ENCODE measurements at regions not wholly inside any gene's neighbourhood (a gene's known extent, or its start where the extent isn't known, plus 50 kb on each side); places are given as distances from the start of the nearest gene placed in this dataset.

DNA sequence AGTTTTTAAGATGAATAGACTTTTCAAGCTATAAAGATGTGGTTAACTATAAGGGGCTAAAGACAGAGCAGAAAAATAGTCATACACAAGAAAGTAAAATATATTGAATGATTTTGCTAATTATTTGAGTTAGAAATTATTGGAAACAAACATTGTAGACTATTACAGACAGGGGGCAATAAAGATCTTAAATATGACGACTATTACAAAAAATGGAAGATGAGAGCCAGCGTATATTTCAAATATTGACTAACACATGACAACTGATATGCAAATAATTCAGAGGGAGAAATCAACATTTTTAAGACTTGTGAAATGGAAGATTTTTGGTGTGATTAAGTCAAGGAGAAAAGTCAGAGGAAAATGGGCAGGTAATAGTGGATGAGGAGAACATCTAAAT lies 520.2 kb upstream of the NUDT12 start:
- Histone ChIP-seq H4K91ac (ENCODE audit: insufficient read depth, low read depth, low read length) (no peak overlapping the region), H3K4me3 (ENCODE audit: insufficient read depth, low read depth, low read length) (no peak overlapping the region), H2AK9ac (replicated peaks; ENCODE audit: low read depth, low read length, poor library complexity) (no peak overlapping the region), H2BK120ac (ENCODE audit: low read depth, low read length) (no peak overlapping the region), H3K4ac (ENCODE audit: low read depth, low read length) (no peak overlapping the region), H3K4me2 (ENCODE audit: low read depth, low read length) (no peak overlapping the region), H2AK5ac (ENCODE audit: low read depth, low read length) (no peak overlapping the region), H4K8ac (ENCODE audit: low read depth in 2 of 2, low read length in 2 of 2) (no peak overlapping the region), H4K20me1 (ENCODE audit: insufficient read depth, low read length) (no peaks in the 10 kb centered on the region), H3K9me3 (ENCODE audit: control insufficient read depth, insufficient read depth, low read length) (0 out of 2 replicates have a peak, but pooled peaks cover 2% of the 10 kb centered on the region), H3K36me3 (ENCODE audit: control insufficient read depth, insufficient read depth, low read length) (no peaks in the 10 kb centered on the region), H3K23ac (ENCODE audit: low read depth, low read length) (no peak overlapping the region), H2BK5ac (ENCODE audit: low read depth, low read length, poor library complexity, severe bottlenecking) (no peak overlapping the region), H3K18ac (ENCODE audit: low read depth, low read length) (no peak overlapping the region), H3K27ac (ENCODE audit: insufficient read depth, low read length) (no peak overlapping the region), H4K5ac (ENCODE audit: low read depth, low read length) (no peak overlapping the region), H3K56ac (ENCODE audit: extremely low read depth, insufficient read depth, low read length) (no peak overlapping the region), H2BK20ac (ENCODE audit: low read depth, low read length) (no peak overlapping the region), H2AFZ (replicated peaks; ENCODE audit: low read length, poor library complexity) (no peak overlapping the region), H3K4me1 (ENCODE audit: control insufficient read depth, insufficient read depth, low read length) (no peaks in the 10 kb centered on the region), H3K9ac (ENCODE audit: low read depth, low read length) (no peak overlapping the region), H2BK15ac (ENCODE audit: low read depth, low read length) (no peak overlapping the region), H3K14ac (replicated peaks; ENCODE audit: low read depth, low read length) (no peak overlapping the region), H3K9me1 (ENCODE audit: insufficient read depth, low read length) (no peaks in the 10 kb centered on the region), H3K79me1 (ENCODE audit: low read depth in 1 of 2, low read length in 2 of 2) (no peaks in the 10 kb centered on the region), H3K27me3 (ENCODE audit: control insufficient read depth, insufficient read depth, low read length) (no peaks in the 10 kb centered on the region)
- dilution Hi-C loops (cut with HindIII; ENCODE audit: low sequenced_read_pairs, unreplicated experiment) (no loop called here), in situ Hi-C loops (cut with MboI; ENCODE audit: low sequenced_read_pairs) (no loop called here), intact Hi-C loops (cut with micrococcal nuclease) (no loop called here)
- ChIA-PET POLR2A (ENCODE audit: unreplicated experiment) (no interaction called here), CTCF (no interaction called here)
- ATAC-seq (ENCODE audit: low read depth) (no peak), DNase-seq (no peak)
- no TSS peak for BruUV-seq (replicated peaks)
- WGBS, 2 experiments (ENCODE audit: extremely low coverage in 2 of 2, insufficient read length in 1 of 2): no CpG with 5 or more reads among the region's 2 CpGs
- TF ChIP-seq RAD21 (IDR thresholded peaks at IDR 0.05; ENCODE audit: low read length) (no peak), MXI1 (IDR thresholded peaks at IDR 0.05; ENCODE audit: borderline replicate concordance, low read depth, low read length) (no peak), SMC3 (IDR thresholded peaks at IDR 0.05; ENCODE audit: low read depth, low read length) (no peak), MAFK (IDR thresholded peaks at IDR 0.05; ENCODE audit: low read depth, low read length) (peak; percentile 48; the same call in 1 of the 2 replicates), POLR2A (IDR thresholded peaks at IDR 0.05; ENCODE audit: low read depth, low read length) (no peak), RFX5 (IDR thresholded peaks at IDR 0.05; ENCODE audit: low read depth, low read length) (no peak)

All from IMR-90 (cell line).